ENCODE measurements at regions not wholly inside any gene's neighbourhood (a gene's known extent, or its start where the extent isn't known, plus 50 kb on each side); places are given as distances from the start of the nearest gene placed in this dataset.

GRCh38 chr3:117566926-117567325 is 857.3 kb downstream of the TUSC7 start:
- 60 to 75% methylated on average over 2 of the region's 2 CpGs for WGBS, 2 donors (ENCODE audit: low coverage in 1 of 2)
- no peak for TF ChIP-seq POLR2A (IDR thresholded peaks at IDR 0.05)
- no peak for TF ChIP-seq POLR2AphosphoS5 (IDR thresholded peaks at IDR 0.05)
- no peak for TF ChIP-seq EP300 (IDR thresholded peaks at IDR 0.05)
- no peak for TF ChIP-seq CTCF (IDR thresholded peaks at IDR 0.05)
- Histone ChIP-seq H3K36me3 (no peaks in the 10 kb centered on the region), H3K4me3 (no peak overlapping the region), H3K27ac (no peak overlapping the region), H3K9me3 (no peaks in the 10 kb centered on the region), H3K4me1 (no peaks in the 10 kb centered on the region), H3K27me3 (no peaks in the 10 kb centered on the region)
- no peak for ATAC-seq

- Histone ChIP-seq H3K4me3 (no peak overlapping the region), H3K9me3 (no peaks in the 10 kb centered on the region), H3K36me3 (no peaks in the 10 kb centered on the region), H3K4me1 (no peaks in the 10 kb centered on the region), H3K27me3 (no peaks in the 10 kb centered on the region), H3K27ac (no peak overlapping the region)
- no peak for ATAC-seq
- TF ChIP-seq CTCF (IDR thresholded peaks at IDR 0.05) (no peak), POLR2A (IDR thresholded peaks at IDR 0.05) (no peak), EP300 (IDR thresholded peaks at IDR 0.05) (no peak), POLR2AphosphoS5 (IDR thresholded peaks at IDR 0.05) (no peak)
- 22 to 31% methylated on average over 3 of the region's 3 CpGs for WGBS, 2 donors (ENCODE audit: low coverage in 1 of 2)
Measured at GRCh38 chr3:117567382-117567781, 857.8 kb downstream of the TUSC7 start.

- Histone ChIP-seq H3K27me3 (no peaks in the 10 kb centered on the region), H3K9me3 (no peaks in the 10 kb centered on the region), H3K4me3 (no peak overlapping the region), H3K27ac (no peak overlapping the region), H3K36me3 (no peaks in the 10 kb centered on the region), H3K4me1 (no peaks in the 10 kb centered on the region)
- no peak for ATAC-seq
- no peak for TF ChIP-seq EP300 (IDR thresholded peaks at IDR 0.05)
- no peak for TF ChIP-seq CTCF (IDR thresholded peaks at IDR 0.05)
- TF ChIP-seq POLR2A (IDR thresholded peaks at IDR 0.05) = no peak
- TF ChIP-seq POLR2AphosphoS5 (IDR thresholded peaks at IDR 0.05) = no peak
Measured at GRCh38 chr3:117567906-117568305, 858.3 kb downstream of the TUSC7 start.

GRCh38 chr3:117572786-117573185 is 863.2 kb downstream of the TUSC7 start:
- no peak overlapping the region for H3K27ac ChIP-seq
- TF ChIP-seq POLR2AphosphoS5 (IDR thresholded peaks at IDR 0.05) (no peak), CTCF (IDR thresholded peaks at IDR 0.05) (no peak), POLR2A (IDR thresholded peaks at IDR 0.05) (no peak), EP300 (IDR thresholded peaks at IDR 0.05) (no peak)
- H3K9me3 ChIP-seq = no peaks in the 10 kb centered on the region
- H3K4me1 ChIP-seq = no peaks in the 10 kb centered on the region
- H3K4me3 ChIP-seq = no peak overlapping the region
- no peak for ATAC-seq
- no peaks in the 10 kb centered on the region for H3K36me3 ChIP-seq
- no peaks in the 10 kb centered on the region for H3K27me3 ChIP-seq
- WGBS, 2 donors (ENCODE audit: low coverage in 1 of 2) = 54 to 63% methylated on average over 1 of the region's 1 CpG

- 63 to 71% methylated on average over 2 of the region's 2 CpGs for WGBS, 2 donors (ENCODE audit: low coverage in 1 of 2)
- Histone ChIP-seq H3K9me3 (no peaks in the 10 kb centered on the region), H3K27me3 (no peaks in the 10 kb centered on the region), H3K4me3 (no peak overlapping the region), H3K27ac (no peak overlapping the region), H3K36me3 (no peaks in the 10 kb centered on the region), H3K4me1 (no peaks in the 10 kb centered on the region)
- ATAC-seq = no peak
- no peak for TF ChIP-seq CTCF (IDR thresholded peaks at IDR 0.05)
- TF ChIP-seq POLR2A (IDR thresholded peaks at IDR 0.05) = no peak
- no peak for TF ChIP-seq POLR2AphosphoS5 (IDR thresholded peaks at IDR 0.05)
- no peak for TF ChIP-seq EP300 (IDR thresholded peaks at IDR 0.05)
Measured at GRCh38 chr3:117580806-117581205, 871.2 kb downstream of the TUSC7 start.
